Fibroblast of peridontal ligament (primary cell): ENCODE measurements at regions not wholly inside any gene's neighbourhood (a gene's known extent, or its start where the extent isn't known, plus 50 kb on each side); places are given as distances from the start of the nearest gene placed in this dataset.
A peak's percentile ranks its signal among the peaks of the same experiment; 100 is the strongest.

ENCODE experiments used
- DNase-seq: peaks from one replicate; pipeline ENCODE4 v3.0.0-alpha.2; 2010; ENCODE audit errors: extremely low read depth

GRCh38 chr11:26243426-26243825, 88.5 kb upstream of the ANO3 start:
- peak; percentile 17 for DNase-seq

GRCh38 chr11:26244207-26244606, 87.7 kb upstream of the ANO3 start:
- peak; percentile 87 for DNase-seq

GRCh38 chr11:26245046-26245445, 86.9 kb upstream of the ANO3 start:
- peak; percentile 77 for DNase-seq

- peak; percentile 81 for DNase-seq
Measured at GRCh38 chr11:26247340-26247739, 84.6 kb upstream of the ANO3 start.

- DNase-seq: no peak
Measured at GRCh38 chr11:26248661-26249060, 83.3 kb upstream of the ANO3 start.

- DNase-seq: peak; percentile 12
Measured at GRCh38 chr11:26254378-26254777, 77.6 kb upstream of the ANO3 start.

DNA sequence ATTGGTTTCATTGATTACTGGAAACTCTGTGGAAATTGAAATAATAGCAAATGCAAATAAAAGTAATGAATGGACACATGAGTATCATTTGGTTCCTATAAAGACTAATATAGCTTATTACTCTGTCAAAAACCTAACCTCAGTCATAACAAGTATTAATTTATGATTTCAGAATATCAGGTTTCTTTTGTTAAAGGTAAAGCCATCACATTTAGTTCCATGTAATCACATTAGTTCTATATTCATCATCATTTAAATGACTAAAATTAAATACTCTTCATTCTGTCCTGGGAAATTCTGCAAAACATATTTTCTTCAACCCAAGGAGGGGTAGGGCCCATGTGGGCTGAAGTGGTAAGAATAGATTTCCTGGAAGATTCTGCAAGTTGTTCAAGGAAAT, 68.2 kb upstream of the ANO3 start:
- no peak for DNase-seq

GRCh38 chr11:26264266-26264665, 67.7 kb upstream of the ANO3 start:
- no peak for DNase-seq

- no peak for DNase-seq
Measured at GRCh38 chr11:26268980-26269660, 62.8 kb upstream of the ANO3 start.

GRCh38 chr11:26271666-26272065, 60.3 kb upstream of the ANO3 start:
- DNase-seq: no peak

- DNase-seq: peak; percentile 83
Measured at GRCh38 chr11:26276798-26277424, 55.0 kb upstream of the ANO3 start.

GRCh38 chr11:26278354-26278753, 53.6 kb upstream of the ANO3 start:
- DNase-seq: no peak
